ENCODE measurements at regions not wholly inside any gene's neighbourhood (a gene's known extent, or its start where the extent isn't known, plus 50 kb on each side); places are given as distances from the start of the nearest gene placed in this dataset.

DNA sequence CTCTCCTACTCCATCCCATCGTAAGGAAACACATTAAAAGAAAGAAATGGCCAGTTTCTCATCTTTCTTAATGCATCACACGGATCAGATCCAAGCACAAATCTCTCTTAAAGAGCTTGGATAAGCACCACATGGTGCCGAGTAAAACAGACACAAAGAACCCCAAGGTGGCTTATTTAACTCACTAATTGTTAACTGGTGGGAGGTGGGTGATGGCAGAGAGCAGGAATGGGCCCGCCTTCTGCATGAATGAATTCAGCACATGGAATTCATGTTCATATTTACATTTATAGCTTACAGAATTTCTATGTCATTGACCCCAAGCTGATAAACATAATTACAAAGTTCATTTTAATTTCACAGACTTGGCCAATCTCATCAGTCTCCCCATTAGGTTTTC, 89.9 kb downstream of the MZT1 start:
- Histone ChIP-seq H3K79me2 (ENCODE audit: insufficient read depth, low read length) (no peaks in the 10 kb centered on the region), H3K36me3 (ENCODE audit: insufficient read depth, low read length) (no peaks in the 10 kb centered on the region), H3K9ac (ENCODE audit: low read depth, low read length, poor library complexity, severe bottlenecking) (no peak overlapping the region), H3F3A (ENCODE audit: low read depth) (no peaks in the 10 kb centered on the region), H3K4me2 (ENCODE audit: low read depth, low read length, poor library complexity, severe bottlenecking) (no peak overlapping the region), H2AFZ (ENCODE audit: low read length) (no peak overlapping the region), H3K4me3 (ENCODE audit: low read length, poor library complexity, severe bottlenecking) (no peak overlapping the region), H3K27me3 (ENCODE audit: insufficient read depth, low read length, poor library complexity, severe bottlenecking) (no peaks in the 10 kb centered on the region), H3K9me2 (replicated peaks; ENCODE audit: low read depth, low read length) (no peaks in the 10 kb centered on the region), H3K9me3 (ENCODE audit: insufficient read depth, low read depth, low read length) (no peaks in the 10 kb centered on the region), H3K4me1 (ENCODE audit: insufficient read depth, low read length, poor library complexity, severe bottlenecking) (no peaks in the 10 kb centered on the region), H4K20me1 (ENCODE audit: insufficient read depth, low read length, poor library complexity, severe bottlenecking) (no peaks in the 10 kb centered on the region)
- TF ChIP-seq, protein P1, sequence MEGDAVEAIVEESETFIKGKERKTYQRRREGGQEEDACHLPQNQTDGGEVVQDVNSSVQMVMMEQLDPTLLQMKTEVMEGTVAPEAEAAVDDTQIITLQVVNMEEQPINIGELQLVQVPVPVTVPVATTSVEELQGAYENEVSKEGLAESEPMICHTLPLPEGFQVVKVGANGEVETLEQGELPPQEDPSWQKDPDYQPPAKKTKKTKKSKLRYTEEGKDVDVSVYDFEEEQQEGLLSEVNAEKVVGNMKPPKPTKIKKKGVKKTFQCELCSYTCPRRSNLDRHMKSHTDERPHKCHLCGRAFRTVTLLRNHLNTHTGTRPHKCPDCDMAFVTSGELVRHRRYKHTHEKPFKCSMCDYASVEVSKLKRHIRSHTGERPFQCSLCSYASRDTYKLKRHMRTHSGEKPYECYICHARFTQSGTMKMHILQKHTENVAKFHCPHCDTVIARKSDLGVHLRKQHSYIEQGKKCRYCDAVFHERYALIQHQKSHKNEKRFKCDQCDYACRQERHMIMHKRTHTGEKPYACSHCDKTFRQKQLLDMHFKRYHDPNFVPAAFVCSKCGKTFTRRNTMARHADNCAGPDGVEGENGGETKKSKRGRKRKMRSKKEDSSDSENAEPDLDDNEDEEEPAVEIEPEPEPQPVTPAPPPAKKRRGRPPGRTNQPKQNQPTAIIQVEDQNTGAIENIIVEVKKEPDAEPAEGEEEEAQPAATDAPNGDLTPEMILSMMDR (conservative IDR thresholded peaks at IDR 0.05; ENCODE audit: low read length), result no peak
- no peak for TF ChIP-seq EZH2phosphoT487 (IDR thresholded peaks at IDR 0.05; ENCODE audit: borderline replicate concordance)

DNA sequence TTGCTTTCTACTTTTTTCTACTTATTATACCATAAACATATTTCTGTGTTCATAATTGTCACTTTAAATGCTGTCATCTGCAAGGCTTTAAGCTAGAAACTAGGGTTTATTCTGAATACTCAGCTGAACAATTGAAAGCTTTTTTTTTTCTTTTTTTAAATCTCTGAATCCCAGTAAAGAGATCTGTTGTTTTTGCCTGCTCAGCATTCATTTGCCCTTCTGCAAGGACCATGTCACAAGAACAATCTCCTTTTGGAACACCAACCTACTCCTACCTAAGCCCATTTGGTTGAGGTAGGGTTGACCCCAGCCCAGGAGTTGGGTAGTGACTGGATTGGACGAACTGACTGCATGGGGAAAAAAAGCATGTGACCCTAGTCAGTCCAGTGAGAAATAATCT, 92.6 kb downstream of the MZT1 start:
- H3K36me3 ChIP-seq (ENCODE audit: insufficient read depth, low read length), result no peaks in the 10 kb centered on the region
- no peaks in the 10 kb centered on the region for H3K9me3 ChIP-seq (ENCODE audit: insufficient read depth, low read depth, low read length)
- no peak overlapping the region for H3K4me3 ChIP-seq (ENCODE audit: low read length, poor library complexity, severe bottlenecking)
- no peak overlapping the region for H3K9ac ChIP-seq (ENCODE audit: low read depth, low read length, poor library complexity, severe bottlenecking)
- no peaks in the 10 kb centered on the region for H3K4me1 ChIP-seq (ENCODE audit: insufficient read depth, low read length, poor library complexity, severe bottlenecking)
- no peaks in the 10 kb centered on the region for H3K79me2 ChIP-seq (ENCODE audit: insufficient read depth, low read length)
- no peak overlapping the region for H2AFZ ChIP-seq (ENCODE audit: low read length)
- H3K4me2 ChIP-seq (ENCODE audit: low read depth, low read length, poor library complexity, severe bottlenecking), result no peak overlapping the region
- no peaks in the 10 kb centered on the region for H3K9me2 ChIP-seq (replicated peaks; ENCODE audit: low read depth, low read length)
- H3F3A ChIP-seq (ENCODE audit: low read depth), result no peaks in the 10 kb centered on the region
- H3K27me3 ChIP-seq (ENCODE audit: insufficient read depth, low read length, poor library complexity, severe bottlenecking), result no peaks in the 10 kb centered on the region
- TF ChIP-seq, protein P1 (conservative IDR thresholded peaks at IDR 0.05; ENCODE audit: low read length), result no peak
- no peak for TF ChIP-seq EZH2phosphoT487 (IDR thresholded peaks at IDR 0.05; ENCODE audit: borderline replicate concordance)
- no peaks in the 10 kb centered on the region for H4K20me1 ChIP-seq (ENCODE audit: insufficient read depth, low read length, poor library complexity, severe bottlenecking)

DNA sequence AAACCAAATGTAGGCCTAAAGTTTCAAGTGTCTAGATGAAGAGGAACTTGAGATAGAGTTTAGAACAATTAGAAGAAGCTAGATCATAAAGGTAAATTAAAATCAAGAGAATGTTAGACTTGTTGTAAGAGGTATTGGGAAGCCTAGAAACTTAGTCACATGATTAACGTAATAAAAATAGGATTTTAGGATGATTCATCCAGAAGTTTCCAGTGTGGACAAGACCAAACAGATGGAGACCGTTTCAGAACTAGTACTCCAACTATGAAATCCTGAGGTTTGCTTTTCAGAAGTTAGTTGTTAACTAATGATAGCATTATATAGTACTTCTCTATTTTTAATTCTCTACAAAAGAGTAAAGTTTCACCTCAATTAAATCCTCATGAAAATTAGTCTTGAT, 104.9 kb downstream of the MZT1 start:
- Histone ChIP-seq H3K9ac (ENCODE audit: low read depth, low read length, poor library complexity, severe bottlenecking) (no peak overlapping the region), H3K4me3 (ENCODE audit: low read length, poor library complexity, severe bottlenecking) (no peak overlapping the region), H3K36me3 (ENCODE audit: insufficient read depth, low read length) (no peaks in the 10 kb centered on the region), H3K27me3 (ENCODE audit: insufficient read depth, low read length, poor library complexity, severe bottlenecking) (no peaks in the 10 kb centered on the region), H3K4me1 (ENCODE audit: insufficient read depth, low read length, poor library complexity, severe bottlenecking) (no peaks in the 10 kb centered on the region), H3K9me3 (ENCODE audit: insufficient read depth, low read depth, low read length) (no peaks in the 10 kb centered on the region), H3K9me2 (replicated peaks; ENCODE audit: low read depth, low read length) (no peaks in the 10 kb centered on the region), H2AFZ (ENCODE audit: low read length) (no peak overlapping the region), H3F3A (ENCODE audit: low read depth) (no peaks in the 10 kb centered on the region), H4K20me1 (ENCODE audit: insufficient read depth, low read length, poor library complexity, severe bottlenecking) (no peaks in the 10 kb centered on the region), H3K4me2 (ENCODE audit: low read depth, low read length, poor library complexity, severe bottlenecking) (no peak overlapping the region), H3K79me2 (ENCODE audit: insufficient read depth, low read length) (no peaks in the 10 kb centered on the region)
- TF ChIP-seq, protein P1 (conservative IDR thresholded peaks at IDR 0.05; ENCODE audit: low read length), result no peak
- no peak for TF ChIP-seq EZH2phosphoT487 (IDR thresholded peaks at IDR 0.05; ENCODE audit: borderline replicate concordance)

All from Loucy (cell line).